ENCODE measurements at regions not wholly inside any gene's neighbourhood (a gene's known extent, or its start where the extent isn't known, plus 50 kb on each side); places are given as distances from the start of the nearest gene placed in this dataset.

GRCh38 chr22:49490692-49491091 lies 337.0 kb downstream of the BRD1 start:
- DNase-seq (ENCODE audit: insufficient read length, low spot score) (no peak), FAIRE-seq (no peak)
- no peak for TF ChIP-seq CTCF (IDR thresholded peaks at IDR 0.05; ENCODE audit: insufficient read depth, missing control alignments)

- no peak for TF ChIP-seq CTCF (IDR thresholded peaks at IDR 0.05; ENCODE audit: insufficient read depth, missing control alignments)
- DNase-seq (ENCODE audit: insufficient read length, low spot score) (no peak), FAIRE-seq (no peak)
Observed at GRCh38 chr22:49489821-49490220, 337.9 kb downstream of the BRD1 start.

- DNase-seq (ENCODE audit: insufficient read length, low spot score) (no peak), FAIRE-seq (no peak)
- no peak for TF ChIP-seq CTCF (IDR thresholded peaks at IDR 0.05; ENCODE audit: insufficient read depth, missing control alignments)
Observed at GRCh38 chr22:49488943-49489342, 338.7 kb downstream of the BRD1 start.

- TF ChIP-seq CTCF (IDR thresholded peaks at IDR 0.05; ENCODE audit: insufficient read depth, missing control alignments), result no peak
- no peak for DNase-seq (ENCODE audit: insufficient read length, low spot score)
- no peak for FAIRE-seq
Observed at GRCh38 chr22:49487950-49488349, 339.7 kb downstream of the BRD1 start.

GRCh38 chr22:49486225-49486624 lies 341.4 kb downstream of the BRD1 start:
- no peak for FAIRE-seq
- DNase-seq (ENCODE audit: insufficient read length, low spot score), result no peak
- TF ChIP-seq CTCF (IDR thresholded peaks at IDR 0.05; ENCODE audit: insufficient read depth, missing control alignments), result no peak

- no peak for FAIRE-seq
- no peak for DNase-seq (ENCODE audit: insufficient read length, low spot score)
- no peak for TF ChIP-seq CTCF (IDR thresholded peaks at IDR 0.05; ENCODE audit: insufficient read depth, missing control alignments)
Observed at GRCh38 chr22:49483946-49484345, 343.7 kb downstream of the BRD1 start.

- no peak for DNase-seq (ENCODE audit: insufficient read length, low spot score)
- no peak for TF ChIP-seq CTCF (IDR thresholded peaks at IDR 0.05; ENCODE audit: insufficient read depth, missing control alignments)
- FAIRE-seq, result no peak
Observed at GRCh38 chr22:49483281-49483870, 344.3 kb downstream of the BRD1 start.

Data from D721Med (cell line).